ENCODE measurements at regions not wholly inside any gene's neighbourhood (a gene's known extent, or its start where the extent isn't known, plus 50 kb on each side); places are given as distances from the start of the nearest gene placed in this dataset.

- Histone ChIP-seq H3K27ac (ENCODE audit: low read depth, low read length, poor library complexity, severe bottlenecking) (no peak overlapping the region), H3K4me3 (ENCODE audit: low read depth, low read length, poor library complexity, severe bottlenecking) (no peak overlapping the region), H3K4me1 (ENCODE audit: insufficient read depth, low read length, poor library complexity, severe bottlenecking) (no peaks in the 10 kb centered on the region), H3K9me3 (ENCODE audit: low read depth, low read length, poor library complexity, severe bottlenecking) (peaks cover 40% of the 10 kb centered on the region), H3K27me3 (replicated peaks; ENCODE audit: insufficient read depth, low read depth, low read length, poor library complexity) (no peaks in the 10 kb centered on the region), H3K36me3 (ENCODE audit: insufficient read depth, low read length, poor library complexity, severe bottlenecking) (no peaks in the 10 kb centered on the region)
- DNase-seq (ENCODE audit: low spot score), result no peak
- ChIA-PET POLR2A (ENCODE audit: low non-redundant PET) (no interaction called here), CTCF (no interaction called here)
- BruUV-seq (replicated peaks), result no TSS peak
- TF ChIP-seq EZH2 (IDR thresholded peaks at IDR 0.05; ENCODE audit: borderline replicate concordance, low read depth, low read length, poor library complexity, severe bottlenecking) (no peak), CTCF (conservative IDR thresholded peaks at IDR 0.05; ENCODE audit: low read depth, low read length) (no peak)
- intact Hi-C loops (cut with micrococcal nuclease; ENCODE audit: unreplicated experiment), result no loop called here
Measured at GRCh38 chr2:83378921-83379320, 1080.2 kb downstream of the SUCLG1 start.

- H3K36me3 ChIP-seq (ENCODE audit: insufficient read depth, low read length, poor library complexity, severe bottlenecking), result no peaks in the 10 kb centered on the region
- TF ChIP-seq CTCF (conservative IDR thresholded peaks at IDR 0.05; ENCODE audit: low read depth, low read length) (no peak), EZH2 (IDR thresholded peaks at IDR 0.05; ENCODE audit: borderline replicate concordance, low read depth, low read length, poor library complexity, severe bottlenecking) (no peak)
- H3K27ac ChIP-seq (ENCODE audit: low read depth, low read length, poor library complexity, severe bottlenecking), result no peak overlapping the region
- H3K4me1 ChIP-seq (ENCODE audit: insufficient read depth, low read length, poor library complexity, severe bottlenecking), result no peaks in the 10 kb centered on the region
- no TSS peak for BruUV-seq (replicated peaks)
- ChIA-PET POLR2A (ENCODE audit: low non-redundant PET) (no interaction called here), CTCF (no interaction called here)
- DNase-seq (ENCODE audit: low spot score), result no peak
- H3K27me3 ChIP-seq (replicated peaks; ENCODE audit: insufficient read depth, low read depth, low read length, poor library complexity), result no peaks in the 10 kb centered on the region
- intact Hi-C loops (cut with micrococcal nuclease; ENCODE audit: unreplicated experiment), result no loop called here
- H3K4me3 ChIP-seq (ENCODE audit: low read depth, low read length, poor library complexity, severe bottlenecking), result no peak overlapping the region
- H3K9me3 ChIP-seq (ENCODE audit: low read depth, low read length, poor library complexity, severe bottlenecking), result peaks cover 36% of the 10 kb centered on the region
Measured at GRCh38 chr2:83376731-83377130, 1082.3 kb downstream of the SUCLG1 start.

- H3K4me1 ChIP-seq (ENCODE audit: insufficient read depth, low read length, poor library complexity, severe bottlenecking), result no peaks in the 10 kb centered on the region
- POLR2A ChIA-PET (ENCODE audit: low non-redundant PET), result no interaction called here
- H3K27ac ChIP-seq (ENCODE audit: low read depth, low read length, poor library complexity, severe bottlenecking), result no peak overlapping the region
- peaks cover 27% of the 10 kb centered on the region for H3K9me3 ChIP-seq (ENCODE audit: low read depth, low read length, poor library complexity, severe bottlenecking)
- H3K27me3 ChIP-seq (replicated peaks; ENCODE audit: insufficient read depth, low read depth, low read length, poor library complexity), result no peaks in the 10 kb centered on the region
- no peaks in the 10 kb centered on the region for H3K36me3 ChIP-seq (ENCODE audit: insufficient read depth, low read length, poor library complexity, severe bottlenecking)
- DNase-seq (ENCODE audit: low spot score), result no peak
- intact Hi-C loops (cut with micrococcal nuclease; ENCODE audit: unreplicated experiment), result no loop called here
- TF ChIP-seq EZH2 (IDR thresholded peaks at IDR 0.05; ENCODE audit: borderline replicate concordance, low read depth, low read length, poor library complexity, severe bottlenecking) (no peak), CTCF (conservative IDR thresholded peaks at IDR 0.05; ENCODE audit: low read depth, low read length) (no peak)
- CTCF ChIA-PET, result no interaction called here
- no peak overlapping the region for H3K4me3 ChIP-seq (ENCODE audit: low read depth, low read length, poor library complexity, severe bottlenecking)
- no TSS peak for BruUV-seq (replicated peaks)
Measured at GRCh38 chr2:83370419-83370762, 1088.7 kb downstream of the SUCLG1 start.

Measured in A673 (cell line).